Stimulated activated effector memory CD8-positive, alpha-beta T cell treated with anti-CD3 and anti-CD28 coated beads, Interleukin-12 subunit alpha, Interleukin-12 subunit beta, amount 100 ng/mL, for 72 hours (primary cell): ENCODE measurements at regions not wholly inside any gene's neighbourhood (a gene's known extent, or its start where the extent isn't known, plus 50 kb on each side); places are given as distances from the start of the nearest gene placed in this dataset.
A peak's percentile ranks its signal among the peaks of the same experiment; 100 is the strongest.
"Not testable (repeated sequence)": the region's sequence is repeated elsewhere in the genome, so short reads cannot be mapped to it uniquely, and the experiment has no call there.

Experiments used
- ATAC-seq: fragments of 150-1000 bp; cut with Tn5 transposase; 2 replicates; pipeline ENCODE4 v1.10.0; 2021
- DNase-seq, 2 donors: peaks; one replicate each; pipeline ENCODE4 v3.0.0; 2021 to 2022; ENCODE audit warnings: low spot score in 2 of 2
- H3K27ac Mint-ChIP-seq: one replicate; pipeline ENCODE4 v1.8.0; 2022; ENCODE audit warnings: mild to moderate bottlenecking, mixed read lengths
- H3K36me3 Mint-ChIP-seq: one replicate; pipeline ENCODE4 v1.8.0; 2022; ENCODE audit warnings: mild to moderate bottlenecking, mixed read lengths
- H3K4me1 Mint-ChIP-seq: one replicate; pipeline ENCODE4 v1.8.0; 2022; ENCODE audit warnings: mixed read lengths
- H3K4me3 Mint-ChIP-seq: one replicate; pipeline ENCODE4 v1.8.0; 2022; ENCODE audit warnings: mild to moderate bottlenecking, mixed read lengths
- H3K9me3 Mint-ChIP-seq: one replicate; pipeline ENCODE4 v1.8.0; 2022; ENCODE audit warnings: mixed read lengths

- H3K36me3 Mint-ChIP-seq = no peaks in the 10 kb centered on the region
- peaks cover 8% of the 10 kb centered on the region for H3K9me3 Mint-ChIP-seq
- no peak overlapping the region for H3K27ac Mint-ChIP-seq
- DNase-seq = no peak
- ATAC-seq = no peak
- no peak overlapping the region for H3K4me3 Mint-ChIP-seq
- no peaks in the 10 kb centered on the region for H3K4me1 Mint-ChIP-seq
These were observed 348.8 kb upstream of the SETBP1 start for GRCh38 chr18:44331656-44332570.

- DNase-seq = no peak
- H3K27ac Mint-ChIP-seq = no peak overlapping the region
- peak; percentile 16 for ATAC-seq
- H3K4me3 Mint-ChIP-seq = no peak overlapping the region
- no peaks in the 10 kb centered on the region for H3K4me1 Mint-ChIP-seq
- peaks cover 20% of the 10 kb centered on the region for H3K9me3 Mint-ChIP-seq
- no peaks in the 10 kb centered on the region for H3K36me3 Mint-ChIP-seq
These were observed 338.9 kb upstream of the SETBP1 start for GRCh38 chr18:44341759-44342158.

GRCh38 chr18:44342162-44342561, 338.5 kb upstream of the SETBP1 start:
- no peaks in the 10 kb centered on the region for H3K4me1 Mint-ChIP-seq
- H3K36me3 Mint-ChIP-seq = no peaks in the 10 kb centered on the region
- peak; percentile 8 for ATAC-seq
- H3K4me3 Mint-ChIP-seq = no peak overlapping the region
- H3K27ac Mint-ChIP-seq = no peak overlapping the region
- DNase-seq = no peak
- peaks cover 16% of the 10 kb centered on the region for H3K9me3 Mint-ChIP-seq

GRCh38 chr18:44342946-44343345, 337.7 kb upstream of the SETBP1 start:
- Mint-ChIP-seq H3K27ac (no peak overlapping the region), H3K36me3 (no peaks in the 10 kb centered on the region), H3K9me3 (peaks cover 12% of the 10 kb centered on the region), H3K4me3 (no peak overlapping the region), H3K4me1 (no peaks in the 10 kb centered on the region)
- ATAC-seq (no peak), DNase-seq (no peak)

- DNase-seq (no peak), ATAC-seq (no peak)
- peaks cover 6% of the 10 kb centered on the region for H3K9me3 Mint-ChIP-seq
- no peak overlapping the region for H3K4me3 Mint-ChIP-seq
- no peak overlapping the region for H3K27ac Mint-ChIP-seq
- no peaks in the 10 kb centered on the region for H3K36me3 Mint-ChIP-seq
- H3K4me1 Mint-ChIP-seq = no peaks in the 10 kb centered on the region
These were observed 337.1 kb upstream of the SETBP1 start for GRCh38 chr18:44343570-44343969.

- H3K36me3 Mint-ChIP-seq = no peaks in the 10 kb centered on the region
- H3K27ac Mint-ChIP-seq = no peak overlapping the region
- H3K4me3 Mint-ChIP-seq = no peak overlapping the region
- ATAC-seq (no peak), DNase-seq (no peak)
- H3K4me1 Mint-ChIP-seq = no peaks in the 10 kb centered on the region
- peaks cover 6% of the 10 kb centered on the region for H3K9me3 Mint-ChIP-seq
These were observed 324.0 kb upstream of the SETBP1 start for GRCh38 chr18:44356566-44357157.

- Mint-ChIP-seq H3K27ac (no peak overlapping the region), H3K4me3 (no peak overlapping the region), H3K4me1 (no peaks in the 10 kb centered on the region), H3K9me3 (peaks cover 6% of the 10 kb centered on the region), H3K36me3 (no peaks in the 10 kb centered on the region)
- no peak for ATAC-seq
- DNase-seq = no peak
These were observed 322.3 kb upstream of the SETBP1 start for GRCh38 chr18:44358402-44358801.

- not testable (repeated sequence) for H3K36me3 Mint-ChIP-seq, H3K9me3 Mint-ChIP-seq, H3K4me1 Mint-ChIP-seq, DNase-seq, H3K4me3 Mint-ChIP-seq, H3K27ac Mint-ChIP-seq, ATAC-seq
These were observed 320.9 kb upstream of the SETBP1 start for GRCh38 chr18:44359741-44360140.

GRCh38 chr18:44362213-44362612, 318.5 kb upstream of the SETBP1 start:
- not testable (repeated sequence) for H3K4me3 Mint-ChIP-seq, ATAC-seq, H3K36me3 Mint-ChIP-seq, H3K9me3 Mint-ChIP-seq, DNase-seq, H3K27ac Mint-ChIP-seq, H3K4me1 Mint-ChIP-seq

- H3K27ac Mint-ChIP-seq = no peak overlapping the region
- no peaks in the 10 kb centered on the region for H3K36me3 Mint-ChIP-seq
- no peak overlapping the region for H3K4me3 Mint-ChIP-seq
- H3K4me1 Mint-ChIP-seq = no peaks in the 10 kb centered on the region
- ATAC-seq = no peak
- DNase-seq = no peak
- peaks cover 20% of the 10 kb centered on the region for H3K9me3 Mint-ChIP-seq
These were observed 309.8 kb upstream of the SETBP1 start for GRCh38 chr18:44370861-44371260.

- Mint-ChIP-seq H3K4me3 (no peak overlapping the region), H3K36me3 (no peaks in the 10 kb centered on the region), H3K27ac (no peak overlapping the region), H3K4me1 (no peaks in the 10 kb centered on the region), H3K9me3 (peaks cover 15% of the 10 kb centered on the region)
- ATAC-seq (no peak), DNase-seq (no peak)
These were observed 305.7 kb upstream of the SETBP1 start for GRCh38 chr18:44374966-44375365.

GRCh38 chr18:44386401-44386800, 294.3 kb upstream of the SETBP1 start:
- ATAC-seq (no peak), DNase-seq (no peak)
- H3K27ac Mint-ChIP-seq = no peak overlapping the region
- H3K9me3 Mint-ChIP-seq = no peaks in the 10 kb centered on the region
- no peak overlapping the region for H3K4me3 Mint-ChIP-seq
- H3K36me3 Mint-ChIP-seq = no peaks in the 10 kb centered on the region
- H3K4me1 Mint-ChIP-seq = no peaks in the 10 kb centered on the region

GRCh38 chr18:44388329-44388728, 292.4 kb upstream of the SETBP1 start:
- no peak overlapping the region for H3K27ac Mint-ChIP-seq
- H3K4me1 Mint-ChIP-seq = no peaks in the 10 kb centered on the region
- ATAC-seq = no peak
- no peak for DNase-seq
- H3K9me3 Mint-ChIP-seq = no peaks in the 10 kb centered on the region
- no peak overlapping the region for H3K4me3 Mint-ChIP-seq
- no peaks in the 10 kb centered on the region for H3K36me3 Mint-ChIP-seq

GRCh38 chr18:44392933-44393332, 287.8 kb upstream of the SETBP1 start:
- ATAC-seq (no peak), DNase-seq (no peak)
- Mint-ChIP-seq H3K9me3 (no peaks in the 10 kb centered on the region), H3K4me3 (no peak overlapping the region), H3K36me3 (no peaks in the 10 kb centered on the region), H3K27ac (no peak overlapping the region), H3K4me1 (no peaks in the 10 kb centered on the region)

GRCh38 chr18:44393406-44393805, 287.3 kb upstream of the SETBP1 start:
- H3K36me3 Mint-ChIP-seq = no peaks in the 10 kb centered on the region
- no peaks in the 10 kb centered on the region for H3K9me3 Mint-ChIP-seq
- DNase-seq (no peak), ATAC-seq (no peak)
- H3K4me1 Mint-ChIP-seq = no peaks in the 10 kb centered on the region
- no peak overlapping the region for H3K4me3 Mint-ChIP-seq
- H3K27ac Mint-ChIP-seq = no peak overlapping the region

- no peaks in the 10 kb centered on the region for H3K9me3 Mint-ChIP-seq
- no peaks in the 10 kb centered on the region for H3K36me3 Mint-ChIP-seq
- H3K4me3 Mint-ChIP-seq = no peak overlapping the region
These were observed 284.1 kb upstream of the SETBP1 start for GRCh38 chr18:44396550-44396949.

More at GRCh38 chr18:44396550-44396949, 284.1 kb upstream of the SETBP1 start:
- DNase-seq (no peak), ATAC-seq (no peak)
- H3K27ac Mint-ChIP-seq = no peak overlapping the region
- no peaks in the 10 kb centered on the region for H3K4me1 Mint-ChIP-seq
